ENCODE measurements at regions not wholly inside any gene's neighbourhood (a gene's known extent, or its start where the extent isn't known, plus 50 kb on each side); places are given as distances from the start of the nearest gene placed in this dataset.
"Not testable (repeated sequence)": the region's sequence is repeated elsewhere in the genome, so short reads cannot be mapped to it uniquely, and the experiment has no call there.

GRCh38 chr1:78726686-78727085 is 77.1 kb downstream of the IFI44 start:
- H3K4me3 ChIP-seq (ENCODE audit: low read depth, low read length): no peak overlapping the region
- TF ChIP-seq CTCF (IDR thresholded peaks at IDR 0.05; ENCODE audit: control insufficient read depth, extremely low read depth, insufficient read depth): no peak
- no peak for DNase-seq (ENCODE audit: low read depth)

GRCh38 chr1:78728359-78728758 is 78.7 kb downstream of the IFI44 start:
- no peak overlapping the region for H3K4me3 ChIP-seq (ENCODE audit: low read depth, low read length)
- no peak for DNase-seq (ENCODE audit: low read depth)
- TF ChIP-seq CTCF (IDR thresholded peaks at IDR 0.05; ENCODE audit: control insufficient read depth, extremely low read depth, insufficient read depth): no peak

- no peak overlapping the region for H3K4me3 ChIP-seq (ENCODE audit: low read depth, low read length)
- no peak for TF ChIP-seq CTCF (IDR thresholded peaks at IDR 0.05; ENCODE audit: control insufficient read depth, extremely low read depth, insufficient read depth)
- DNase-seq (ENCODE audit: low read depth): no peak
These were observed 80.4 kb downstream of the IFI44 start for GRCh38 chr1:78730054-78730453.

- H3K4me3 ChIP-seq (ENCODE audit: low read depth, low read length): no peak overlapping the region
- DNase-seq (ENCODE audit: low read depth): no peak
- TF ChIP-seq CTCF (IDR thresholded peaks at IDR 0.05; ENCODE audit: control insufficient read depth, extremely low read depth, insufficient read depth): no peak
These were observed 82.0 kb downstream of the IFI44 start for GRCh38 chr1:78731674-78732073.

- no peak for TF ChIP-seq CTCF (IDR thresholded peaks at IDR 0.05; ENCODE audit: control insufficient read depth, extremely low read depth, insufficient read depth)
- H3K4me3 ChIP-seq (ENCODE audit: low read depth, low read length): no peak overlapping the region
- no peak for DNase-seq (ENCODE audit: low read depth)
These were observed 87.6 kb downstream of the IFI44 start for GRCh38 chr1:78737241-78737640.

GRCh38 chr1:78743626-78744025 is 94.0 kb downstream of the IFI44 start:
- no peak for TF ChIP-seq CTCF (IDR thresholded peaks at IDR 0.05; ENCODE audit: control insufficient read depth, extremely low read depth, insufficient read depth)
- H3K4me3 ChIP-seq (ENCODE audit: low read depth, low read length): no peak overlapping the region
- no peak for DNase-seq (ENCODE audit: low read depth)

GRCh38 chr1:78745111-78745510 is 95.5 kb downstream of the IFI44 start:
- no peak overlapping the region for H3K4me3 ChIP-seq (ENCODE audit: low read depth, low read length)
- DNase-seq (ENCODE audit: low read depth): no peak
- no peak for TF ChIP-seq CTCF (IDR thresholded peaks at IDR 0.05; ENCODE audit: control insufficient read depth, extremely low read depth, insufficient read depth)

- not testable (repeated sequence) for DNase-seq (ENCODE audit: low read depth); H3K4me3 ChIP-seq (ENCODE audit: low read depth, low read length)
These were observed 104.0 kb downstream of the IFI44 start for GRCh38 chr1:78753679-78754078.

Data from LNCaP clone FGC (cell line).